Activated B cell treated with CpG ODN at 0.5 μM for 24 hours (primary cell): ENCODE measurements at regions not wholly inside any gene's neighbourhood (a gene's known extent, or its start where the extent isn't known, plus 50 kb on each side); places are given as distances from the start of the nearest gene placed in this dataset.

ENCODE experiments used
- ATAC-seq: fragments of 200-7000 bp; cut with Tn5 transposase; one replicate; pipeline ENCODE4 v1.10.0; 2021; ENCODE audit warnings: low read depth, mild to moderate bottlenecking, moderate library complexity
- CTCF ChIA-PET: fragments of 350-600 bp; sonication (Branson Sonifier 250); formaldehyde crosslinking; loops from one replicate; lab custom pipeline; 2021; ENCODE audit warnings: antibody characterized with exemption; lab: Charles Lee
- POLR2A ChIA-PET: fragments of 350-600 bp; sonication (Branson Sonifier 250); formaldehyde crosslinking; loops from one replicate; lab custom pipeline; 2021; ENCODE audit warnings: antibody characterized with exemption; lab: Charles Lee
- DNase-seq: peaks from one replicate; pipeline ENCODE4 v3.0.0; 2022
- H3K27ac Mint-ChIP-seq: one replicate; pipeline ENCODE4 v1.8.0; 2020; ENCODE audit warnings: mixed read lengths
- H3K27me3 Mint-ChIP-seq: one replicate; pipeline ENCODE4 v1.8.0; 2021; ENCODE audit warnings: mixed read lengths
- H3K36me3 Mint-ChIP-seq: one replicate; pipeline ENCODE4 v1.8.0; 2021; ENCODE audit warnings: low read depth, mixed read lengths
- H3K4me1 Mint-ChIP-seq: one replicate; pipeline ENCODE4 v1.8.0; 2021; ENCODE audit warnings: mixed read lengths
- H3K4me3 Mint-ChIP-seq: one replicate; pipeline ENCODE4 v1.8.0; 2020; ENCODE audit warnings: mild to moderate bottlenecking, mixed read lengths
- H3K9me3 Mint-ChIP-seq: one replicate; pipeline ENCODE4 v1.8.0; 2020; ENCODE audit warnings: mixed read lengths
- CTCF ChIP-seq: fragments of 200-600 bp; IDR thresholded peaks from one replicate; pipeline ENCODE4 v1.8.0; 2022; ENCODE audit warnings: antibody characterized with exemption, mild to moderate bottlenecking
- intact Hi-C: fragments of 100-400 bp; cut with micrococcal nuclease; formaldehyde crosslinking; loops from one replicate; pipeline ENCODE4 v1.15.1; 2024

GRCh38 chr11:47915374-47915773 lies 65.0 kb upstream of the PTPRJ start:
- no peaks in the 10 kb centered on the region for H3K27me3 Mint-ChIP-seq
- no peaks in the 10 kb centered on the region for H3K9me3 Mint-ChIP-seq
- intact Hi-C loops, result no loop called here
- peaks cover 78% of the 10 kb centered on the region for H3K4me1 Mint-ChIP-seq
- no peaks in the 10 kb centered on the region for H3K36me3 Mint-ChIP-seq
- TF ChIP-seq CTCF, result no peak
- peak overlapping the region; percentile 69 for H3K27ac Mint-ChIP-seq
- POLR2A ChIA-PET, result no interaction called here
- no peak overlapping the region for H3K4me3 Mint-ChIP-seq
- ATAC-seq (no peak), DNase-seq (no peak)
- CTCF ChIA-PET, result no interaction called here

- peaks cover 72% of the 10 kb centered on the region for H3K4me1 Mint-ChIP-seq
- no peaks in the 10 kb centered on the region for H3K9me3 Mint-ChIP-seq
- no peak overlapping the region for H3K4me3 Mint-ChIP-seq
These were observed 65.6 kb upstream of the PTPRJ start for GRCh38 chr11:47914743-47915142.

GRCh38 chr11:47913529-47914244 lies 65.5 kb upstream of the NUP160 start:
- Mint-ChIP-seq H3K27me3 (no peaks in the 10 kb centered on the region), H3K4me1 (peaks cover 62% of the 10 kb centered on the region), H3K27ac (no peak overlapping the region), H3K36me3 (no peaks in the 10 kb centered on the region), H3K9me3 (no peaks in the 10 kb centered on the region), H3K4me3 (no peak overlapping the region)
- POLR2A ChIA-PET, result interaction anchor here (0.6 to 1.3 kb wide), 4 partner anchors 10 to 136 kb away, joined by 3 to 5 read pairs (median 4); no protein-coding TSS in a partner anchor
- DNase-seq (no peak), ATAC-seq (no peak)
- no peak for TF ChIP-seq CTCF
- CTCF ChIA-PET, result interaction anchor here (1.1 kb wide), 1 partner anchor 57 kb away, joined by 3 read pairs; no protein-coding TSS in a partner anchor
- intact Hi-C loops, result no loop called here

More at GRCh38 chr11:47914743-47915142, 65.6 kb upstream of the PTPRJ start:
- intact Hi-C loops, result no loop called here
- H3K27ac Mint-ChIP-seq, result no peak overlapping the region
- ATAC-seq, result no peak
- POLR2A ChIA-PET, result interaction anchor here (1.0 to 1.3 kb wide), 2 partner anchors 43 to 61 kb away, joined by 3 to 4 read pairs; no protein-coding TSS in a partner anchor
- no peak for TF ChIP-seq CTCF
- DNase-seq, result no peak
- CTCF ChIA-PET, result no interaction called here
- H3K27me3 Mint-ChIP-seq, result no peaks in the 10 kb centered on the region
- no peaks in the 10 kb centered on the region for H3K36me3 Mint-ChIP-seq

GRCh38 chr11:47912843-47913437 lies 64.8 kb upstream of the NUP160 start:
- no peaks in the 10 kb centered on the region for H3K9me3 Mint-ChIP-seq
- intact Hi-C loops, result no loop called here
- DNase-seq (no peak), ATAC-seq (no peak)
- H3K4me1 Mint-ChIP-seq, result peaks cover 60% of the 10 kb centered on the region
- H3K36me3 Mint-ChIP-seq, result no peaks in the 10 kb centered on the region
- H3K27me3 Mint-ChIP-seq, result no peaks in the 10 kb centered on the region
- no peak for TF ChIP-seq CTCF
- H3K4me3 Mint-ChIP-seq, result no peak overlapping the region
- CTCF ChIA-PET, result interaction anchor here (1.1 kb wide), 1 partner anchor 56 kb away, joined by 3 read pairs; no protein-coding TSS in a partner anchor
- H3K27ac Mint-ChIP-seq, result no peak overlapping the region
- POLR2A ChIA-PET, result no interaction called here

GRCh38 chr11:47911149-47911548 lies 63.0 kb upstream of the NUP160 start:
- no peaks in the 10 kb centered on the region for H3K36me3 Mint-ChIP-seq
- POLR2A ChIA-PET, result no interaction called here
- CTCF ChIA-PET, result no interaction called here
- ATAC-seq (no peak), DNase-seq (no peak)
- intact Hi-C loops, result no loop called here
- TF ChIP-seq CTCF, result no peak
- H3K27ac Mint-ChIP-seq, result no peak overlapping the region
- no peaks in the 10 kb centered on the region for H3K9me3 Mint-ChIP-seq
- no peak overlapping the region for H3K4me3 Mint-ChIP-seq
- peaks cover 44% of the 10 kb centered on the region for H3K4me1 Mint-ChIP-seq
- H3K27me3 Mint-ChIP-seq, result no peaks in the 10 kb centered on the region
